Activated naive CD8-positive, alpha-beta T cell treated with anti-CD3 and anti-CD28 coated beads, Interleukin-2, amount 10 ng/mL, durations not matched to agents 7 days and 5 days (primary cell): ENCODE measurements at regions not wholly inside any gene's neighbourhood (a gene's known extent, or its start where the extent isn't known, plus 50 kb on each side); places are given as distances from the start of the nearest gene placed in this dataset.

Experiments
- ATAC-seq: fragments of 150-1000 bp; cut with Tn5 transposase; one replicate; pipeline ENCODE4 v1.10.0; 2021; ENCODE audit warnings: low read depth, moderate library complexity
- POLR2A ChIA-PET: fragments of 350-600 bp; sonication (Branson Sonifier 250); formaldehyde crosslinking; loops from one replicate; lab custom pipeline; 2021; ENCODE audit warnings: antibody characterized with exemption; lab: Charles Lee
- DNase-seq: peaks from one replicate; pipeline ENCODE4 v3.0.0; 2021
- H3K27ac Mint-ChIP-seq: one replicate; pipeline ENCODE4 v1.8.0; 2022; ENCODE audit warnings: mild to moderate bottlenecking, mixed read lengths
- H3K27me3 Mint-ChIP-seq: one replicate; pipeline ENCODE4 v1.8.0; 2022; ENCODE audit warnings: mild to moderate bottlenecking, moderate library complexity, mixed read lengths
- H3K36me3 Mint-ChIP-seq: one replicate; pipeline ENCODE4 v1.8.0; 2021; ENCODE audit warnings: mild to moderate bottlenecking, mixed read lengths
- H3K4me1 Mint-ChIP-seq: one replicate; pipeline ENCODE4 v1.8.0; 2021; ENCODE audit warnings: mixed read lengths
- H3K4me3 Mint-ChIP-seq: one replicate; pipeline ENCODE4 v1.8.0; 2022; ENCODE audit warnings: mild to moderate bottlenecking, moderate library complexity, mixed read lengths
- H3K9me3 Mint-ChIP-seq: one replicate; pipeline ENCODE4 v1.8.0; 2021; ENCODE audit warnings: mixed read lengths

DNA sequence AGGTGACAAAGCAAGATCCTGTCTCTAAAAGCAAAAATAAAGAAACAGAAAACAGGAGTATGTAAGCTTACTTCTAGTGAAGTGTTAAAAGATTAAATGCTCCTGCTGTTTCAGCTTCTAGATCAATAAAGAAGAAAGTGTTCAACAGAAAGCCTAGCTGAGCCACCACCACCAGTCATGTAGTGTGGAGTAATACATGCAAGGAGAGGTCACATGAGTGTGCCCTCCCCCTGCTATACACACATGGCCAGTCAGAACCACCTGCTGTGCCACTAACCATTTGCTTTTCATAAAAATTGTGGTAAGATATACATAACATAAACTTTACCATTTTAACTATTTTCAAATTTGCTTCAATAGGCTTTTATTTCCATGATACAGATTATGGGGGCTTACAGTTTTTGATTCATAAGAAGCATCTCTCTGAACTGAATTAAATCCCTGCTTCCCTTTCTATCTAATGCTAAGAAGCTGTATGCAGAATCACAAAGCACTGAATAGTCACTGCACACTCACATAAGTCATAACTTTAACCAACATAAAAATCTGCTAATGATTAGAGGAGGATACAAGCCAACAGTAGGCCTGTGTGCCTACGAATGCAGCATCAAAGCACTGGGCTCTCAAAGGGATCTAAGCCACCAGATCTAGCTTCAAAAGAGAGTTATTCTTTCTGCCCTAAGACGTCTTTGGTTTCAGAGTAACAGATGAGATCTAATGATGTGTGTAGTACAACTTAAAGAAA is 515.5 kb downstream of the C12orf50 start:
- Mint-ChIP-seq H3K27ac (no peak overlapping the region), H3K9me3 (peaks cover 2% of the 10 kb centered on the region), H3K4me1 (no peaks in the 10 kb centered on the region), H3K36me3 (no peaks in the 10 kb centered on the region), H3K4me3 (no peak overlapping the region), H3K27me3 (no peaks in the 10 kb centered on the region)
- ATAC-seq: no peak
- POLR2A ChIA-PET: no interaction called here
- DNase-seq: no peak

DNA sequence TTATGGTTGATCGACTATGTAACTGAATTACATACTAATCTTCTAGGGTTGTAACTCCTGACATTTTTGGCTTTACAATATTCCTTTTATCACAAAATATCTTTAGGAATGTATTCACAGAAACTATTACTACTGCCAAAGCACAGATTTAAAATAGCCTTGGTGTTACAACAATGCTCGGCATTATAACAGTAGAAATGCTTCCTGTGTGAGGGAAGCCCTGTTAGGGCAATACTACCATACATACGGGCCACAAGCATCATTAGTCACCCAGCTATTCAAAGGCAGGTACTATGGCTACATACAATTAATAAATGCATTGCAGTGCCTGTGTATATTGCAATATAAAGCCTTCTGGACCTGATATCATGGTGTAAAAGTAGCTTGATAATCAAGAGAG is 517.8 kb downstream of the C12orf50 start:
- ATAC-seq (no peak), DNase-seq (no peak)
- Mint-ChIP-seq H3K36me3 (no peaks in the 10 kb centered on the region), H3K4me3 (no peak overlapping the region), H3K4me1 (no peaks in the 10 kb centered on the region), H3K27me3 (no peaks in the 10 kb centered on the region), H3K9me3 (peaks cover 2% of the 10 kb centered on the region), H3K27ac (no peak overlapping the region)
- POLR2A ChIA-PET: no interaction called here

DNA sequence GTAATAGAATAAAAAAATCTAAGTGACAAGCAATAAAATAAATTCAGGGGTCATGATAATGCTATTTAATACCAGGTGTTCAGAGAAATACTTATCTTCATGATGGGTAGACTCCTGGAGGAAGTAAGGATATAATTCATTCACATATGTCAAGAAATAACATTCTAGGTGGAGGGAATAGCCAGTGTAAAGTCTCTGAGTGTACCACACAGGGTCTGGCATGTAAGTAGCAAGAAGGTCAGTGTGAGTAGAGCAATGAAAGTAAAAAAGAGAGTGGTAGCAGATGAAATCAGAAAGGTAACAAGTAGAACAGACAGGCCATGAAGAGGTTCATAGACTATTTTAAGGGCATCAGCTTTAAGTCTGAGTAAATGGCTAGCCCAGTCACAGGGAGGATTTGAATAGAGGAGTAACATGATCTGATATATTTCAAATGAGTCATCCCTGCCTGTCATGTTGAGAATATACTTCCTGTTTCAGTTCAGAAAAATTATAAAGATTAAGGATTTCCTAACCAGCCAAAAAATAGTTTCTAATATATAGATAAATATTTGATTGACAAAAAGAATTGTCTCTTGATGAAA is 519.9 kb downstream of the C12orf50 start:
- H3K27ac Mint-ChIP-seq: no peak overlapping the region
- POLR2A ChIA-PET: no interaction called here
- no peaks in the 10 kb centered on the region for H3K4me1 Mint-ChIP-seq

DNA sequence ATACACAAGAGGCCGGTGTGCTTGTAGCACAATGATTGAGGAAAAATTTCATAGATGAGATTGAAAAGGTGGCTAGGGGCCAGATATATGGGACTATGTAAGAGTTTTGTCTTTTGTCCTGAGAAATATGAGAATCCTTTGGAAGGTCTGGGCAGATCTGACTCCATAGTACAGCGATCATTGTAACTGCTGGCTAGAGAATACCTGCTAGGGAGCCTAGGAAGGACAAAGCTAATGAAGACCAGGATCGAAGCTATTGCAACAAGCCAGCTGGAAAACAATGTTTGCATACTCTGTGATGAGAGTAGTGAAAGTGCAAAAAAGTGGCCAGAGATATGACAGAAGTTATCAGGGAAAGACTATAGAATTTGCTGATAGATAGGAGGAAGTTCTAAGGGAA is 537.6 kb downstream of the C12orf50 start:
- H3K9me3 Mint-ChIP-seq: peaks cover 4% of the 10 kb centered on the region
- H3K36me3 Mint-ChIP-seq: no peaks in the 10 kb centered on the region
- DNase-seq (no peak), ATAC-seq (no peak)
- H3K4me3 Mint-ChIP-seq: no peak overlapping the region
- H3K27ac Mint-ChIP-seq: no peak overlapping the region
- no peaks in the 10 kb centered on the region for H3K4me1 Mint-ChIP-seq
- POLR2A ChIA-PET: no interaction called here
- H3K27me3 Mint-ChIP-seq: no peaks in the 10 kb centered on the region

More for the DNA sequence above, 519.9 kb downstream of the C12orf50 start:
- Mint-ChIP-seq H3K27me3 (no peaks in the 10 kb centered on the region), H3K4me3 (no peak overlapping the region), H3K36me3 (no peaks in the 10 kb centered on the region), H3K9me3 (peaks cover 2% of the 10 kb centered on the region)
- DNase-seq (no peak), ATAC-seq (no peak)

DNA sequence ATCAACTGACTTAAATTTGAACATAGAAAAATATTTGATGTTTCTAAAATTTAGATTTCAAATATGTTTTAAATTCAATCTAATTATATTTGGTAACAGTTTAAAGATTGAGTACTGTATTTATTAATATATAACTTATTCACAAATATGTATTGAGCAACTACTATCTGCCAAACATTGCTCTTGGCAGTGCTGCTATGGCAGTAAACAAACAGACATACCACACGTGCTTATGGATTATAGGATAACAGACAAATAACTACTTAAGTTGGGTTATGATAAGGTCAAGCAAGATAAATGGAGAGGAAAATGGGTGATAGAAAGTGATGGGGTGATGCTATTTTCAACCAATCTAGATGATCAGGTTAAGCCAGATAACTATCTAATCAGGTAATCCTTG is 538.1 kb downstream of the C12orf50 start:
- POLR2A ChIA-PET: no interaction called here
- Mint-ChIP-seq H3K36me3 (no peaks in the 10 kb centered on the region), H3K27ac (no peak overlapping the region), H3K9me3 (peaks cover 4% of the 10 kb centered on the region), H3K27me3 (no peaks in the 10 kb centered on the region), H3K4me3 (no peak overlapping the region), H3K4me1 (no peaks in the 10 kb centered on the region)
- DNase-seq: no peak
- no peak for ATAC-seq

DNA sequence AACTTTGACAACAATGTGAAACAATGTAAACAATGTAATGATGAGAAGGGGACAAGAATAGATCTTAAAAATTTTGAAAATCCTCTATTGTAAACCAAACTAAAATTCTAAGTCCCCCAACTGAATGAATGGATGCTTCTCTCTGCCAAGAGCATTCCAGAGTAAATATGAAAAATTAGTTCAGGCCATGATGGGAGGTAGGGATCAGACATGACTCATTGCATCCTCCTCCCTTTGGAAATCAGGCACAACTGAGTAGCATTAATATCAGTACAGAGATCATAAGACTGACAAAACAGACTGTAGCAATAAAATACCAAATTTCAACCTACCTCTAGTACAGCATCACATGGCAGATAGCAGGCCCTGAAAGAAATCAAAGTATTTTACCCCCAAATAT is 559.9 kb downstream of the C12orf50 start:
- ATAC-seq (no peak), DNase-seq (no peak)
- Mint-ChIP-seq H3K27ac (no peak overlapping the region), H3K27me3 (no peaks in the 10 kb centered on the region), H3K36me3 (no peaks in the 10 kb centered on the region), H3K4me3 (no peak overlapping the region), H3K9me3 (peaks cover 5% of the 10 kb centered on the region), H3K4me1 (no peaks in the 10 kb centered on the region)
- POLR2A ChIA-PET: no interaction called here

DNA sequence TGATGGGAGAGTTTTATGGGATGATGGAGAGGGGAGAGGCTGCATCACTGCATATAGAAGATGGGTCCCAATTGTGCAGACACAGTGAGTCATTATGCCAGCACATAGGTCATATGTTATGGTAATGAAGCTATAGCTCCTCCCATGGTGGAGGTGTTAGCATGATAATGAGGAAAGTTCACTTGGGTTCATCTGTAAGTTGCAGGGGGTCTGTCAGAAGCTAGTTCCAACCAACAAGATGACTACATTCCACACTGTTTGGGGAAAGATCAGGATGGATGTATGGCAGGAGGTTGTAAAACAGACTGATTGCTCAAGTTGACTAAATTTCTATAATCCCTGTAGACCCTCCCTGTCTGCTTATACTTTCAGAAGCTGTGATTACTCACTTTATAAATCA is 561.3 kb downstream of the C12orf50 start:
- Mint-ChIP-seq H3K4me1 (no peaks in the 10 kb centered on the region), H3K36me3 (no peaks in the 10 kb centered on the region), H3K27ac (no peak overlapping the region), H3K27me3 (no peaks in the 10 kb centered on the region), H3K4me3 (no peak overlapping the region), H3K9me3 (no peaks in the 10 kb centered on the region)
- POLR2A ChIA-PET: no interaction called here
- ATAC-seq: no peak
- no peak for DNase-seq

DNA sequence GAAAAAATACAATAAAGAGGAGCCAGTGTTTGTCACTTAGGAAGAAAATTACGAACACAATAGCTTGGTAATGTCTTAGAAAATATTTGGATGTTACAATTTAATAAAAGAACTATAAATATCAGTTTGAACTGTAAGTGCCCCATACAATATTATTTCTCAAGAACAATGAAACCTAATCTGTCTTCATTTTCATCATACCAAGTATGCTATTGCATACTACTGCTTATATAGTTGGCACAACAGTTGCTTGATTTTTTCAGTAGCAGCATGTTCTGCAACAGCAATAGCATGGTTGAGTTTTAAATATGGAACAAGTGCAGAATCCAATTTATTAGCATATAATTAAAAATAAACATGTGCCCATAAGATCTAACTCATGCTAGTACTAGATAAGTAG is 564.6 kb downstream of the C12orf50 start:
- H3K9me3 Mint-ChIP-seq: peaks cover 7% of the 10 kb centered on the region
- POLR2A ChIA-PET: no interaction called here
- H3K36me3 Mint-ChIP-seq: no peaks in the 10 kb centered on the region
- no peak overlapping the region for H3K27ac Mint-ChIP-seq
- DNase-seq (no peak), ATAC-seq (no peak)
- no peaks in the 10 kb centered on the region for H3K27me3 Mint-ChIP-seq
- H3K4me1 Mint-ChIP-seq: no peaks in the 10 kb centered on the region
- H3K4me3 Mint-ChIP-seq: no peak overlapping the region

DNA sequence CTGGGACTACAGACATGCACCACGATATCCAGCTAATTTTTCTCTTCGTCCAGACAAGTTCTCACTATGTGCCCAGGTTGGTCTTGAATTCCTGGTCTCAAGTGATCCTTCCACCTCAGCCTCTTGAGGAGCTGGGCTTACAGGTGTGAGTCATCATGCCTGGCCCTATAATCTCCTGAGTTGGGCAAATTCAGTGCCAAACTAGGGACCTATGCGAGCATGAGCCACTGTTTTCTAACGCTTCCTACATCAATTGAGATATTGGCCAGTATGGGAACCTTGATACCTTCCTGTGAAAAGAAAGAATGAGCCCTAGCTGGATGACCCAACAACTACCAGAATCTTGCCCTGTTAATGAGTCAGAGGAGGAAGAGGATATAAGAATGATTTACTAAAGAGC is 585.2 kb downstream of the C12orf50 start:
- POLR2A ChIA-PET: no interaction called here
- Mint-ChIP-seq H3K9me3 (peaks cover 1% of the 10 kb centered on the region), H3K27me3 (no peaks in the 10 kb centered on the region), H3K27ac (no peak overlapping the region), H3K4me1 (no peaks in the 10 kb centered on the region), H3K36me3 (no peaks in the 10 kb centered on the region), H3K4me3 (no peak overlapping the region)
- ATAC-seq: no peak
- no peak for DNase-seq

DNA sequence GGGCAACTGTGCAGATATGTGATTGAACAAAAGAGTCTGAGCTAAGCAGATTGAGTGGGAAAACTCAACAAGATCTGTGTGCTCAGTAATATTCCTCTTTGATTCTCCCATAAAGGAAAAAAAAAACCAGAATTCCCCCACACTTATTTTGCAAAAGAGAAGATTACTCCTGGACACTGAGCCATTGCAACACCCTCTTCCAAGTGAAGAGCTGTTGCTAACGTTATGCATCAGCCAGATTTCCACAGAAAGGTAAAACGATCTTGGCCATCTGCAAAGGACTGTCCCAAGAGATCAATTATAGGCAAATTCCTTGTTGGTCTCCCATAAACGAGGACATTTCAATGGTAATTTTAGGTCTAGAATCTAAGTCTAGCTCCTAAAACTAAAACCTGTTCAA is 587.7 kb downstream of the C12orf50 start:
- POLR2A ChIA-PET: no interaction called here
- H3K4me3 Mint-ChIP-seq: no peak overlapping the region
- peaks cover 1% of the 10 kb centered on the region for H3K9me3 Mint-ChIP-seq
- ATAC-seq (no peak), DNase-seq (no peak)
- no peaks in the 10 kb centered on the region for H3K36me3 Mint-ChIP-seq
- H3K27me3 Mint-ChIP-seq: no peaks in the 10 kb centered on the region
- no peak overlapping the region for H3K27ac Mint-ChIP-seq
- no peaks in the 10 kb centered on the region for H3K4me1 Mint-ChIP-seq

DNA sequence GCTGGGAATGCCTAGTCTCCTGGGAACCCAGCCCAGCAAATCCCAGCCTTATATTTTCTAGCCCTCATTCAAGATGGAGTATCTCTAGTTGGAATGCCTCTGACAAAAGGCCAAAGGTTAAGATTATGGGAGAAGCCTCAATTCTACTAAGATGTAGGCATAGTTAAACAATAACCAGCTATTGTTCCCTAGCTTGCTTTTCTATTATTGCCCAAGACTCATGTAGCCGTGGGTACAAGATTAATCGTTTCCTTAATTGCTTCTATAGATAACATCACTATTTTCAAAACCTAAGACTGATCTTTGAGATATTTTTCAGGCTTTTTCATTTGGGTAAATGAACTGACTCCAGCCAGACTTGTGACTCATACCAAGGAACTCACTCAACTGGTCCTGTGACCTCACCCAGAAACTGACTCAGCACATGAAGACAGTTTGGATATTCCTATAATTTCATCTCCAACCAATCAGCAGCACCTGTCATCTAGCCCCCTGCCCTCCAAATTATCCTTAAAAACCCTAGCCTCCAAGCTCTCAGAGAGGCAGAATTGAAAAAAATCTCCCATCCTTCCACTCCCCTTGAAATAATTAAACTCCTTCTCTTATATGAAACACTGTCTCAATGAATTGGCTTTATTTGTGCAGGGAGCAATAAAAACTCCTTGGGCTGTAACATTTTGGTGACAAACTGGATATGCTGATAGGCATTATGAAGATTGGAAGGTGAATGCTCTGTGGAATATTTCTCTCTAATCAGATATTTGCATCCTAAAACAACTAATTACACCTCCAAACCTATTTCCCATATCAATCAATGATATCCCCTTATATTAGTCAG is 589.0 kb downstream of the C12orf50 start:
- peaks cover 1% of the 10 kb centered on the region for H3K9me3 Mint-ChIP-seq
- H3K4me1 Mint-ChIP-seq: no peaks in the 10 kb centered on the region
- no peak overlapping the region for H3K4me3 Mint-ChIP-seq
- no peak for DNase-seq
- no peaks in the 10 kb centered on the region for H3K36me3 Mint-ChIP-seq
- POLR2A ChIA-PET: no interaction called here
- no peak for ATAC-seq
- H3K27me3 Mint-ChIP-seq: no peaks in the 10 kb centered on the region
- H3K27ac Mint-ChIP-seq: no peak overlapping the region

DNA sequence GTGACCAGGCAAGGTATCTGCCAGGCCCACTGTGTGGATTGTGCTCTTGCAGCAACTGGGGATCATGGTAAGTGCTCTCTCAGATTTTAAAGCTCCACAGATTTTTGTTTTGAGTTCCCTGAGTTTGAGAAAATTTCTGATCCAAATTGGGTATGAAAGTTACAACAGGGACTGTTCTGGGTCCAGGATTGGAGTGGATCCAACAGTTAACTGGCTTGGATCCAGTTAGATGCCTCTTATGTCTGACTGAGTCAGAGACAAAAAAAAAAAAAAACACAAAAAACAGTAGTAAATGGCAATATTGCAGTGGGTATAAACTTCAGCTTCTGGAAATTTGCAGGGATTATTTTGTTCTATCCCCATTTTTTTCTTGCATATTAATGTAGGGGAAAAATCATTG is 598.8 kb downstream of the C12orf50 start:
- ATAC-seq (no peak), DNase-seq (no peak)
- peaks cover 4% of the 10 kb centered on the region for H3K9me3 Mint-ChIP-seq
- no peaks in the 10 kb centered on the region for H3K27me3 Mint-ChIP-seq
- H3K4me1 Mint-ChIP-seq: no peaks in the 10 kb centered on the region
- no peak overlapping the region for H3K4me3 Mint-ChIP-seq
- POLR2A ChIA-PET: no interaction called here
- no peak overlapping the region for H3K27ac Mint-ChIP-seq
- no peaks in the 10 kb centered on the region for H3K36me3 Mint-ChIP-seq

DNA sequence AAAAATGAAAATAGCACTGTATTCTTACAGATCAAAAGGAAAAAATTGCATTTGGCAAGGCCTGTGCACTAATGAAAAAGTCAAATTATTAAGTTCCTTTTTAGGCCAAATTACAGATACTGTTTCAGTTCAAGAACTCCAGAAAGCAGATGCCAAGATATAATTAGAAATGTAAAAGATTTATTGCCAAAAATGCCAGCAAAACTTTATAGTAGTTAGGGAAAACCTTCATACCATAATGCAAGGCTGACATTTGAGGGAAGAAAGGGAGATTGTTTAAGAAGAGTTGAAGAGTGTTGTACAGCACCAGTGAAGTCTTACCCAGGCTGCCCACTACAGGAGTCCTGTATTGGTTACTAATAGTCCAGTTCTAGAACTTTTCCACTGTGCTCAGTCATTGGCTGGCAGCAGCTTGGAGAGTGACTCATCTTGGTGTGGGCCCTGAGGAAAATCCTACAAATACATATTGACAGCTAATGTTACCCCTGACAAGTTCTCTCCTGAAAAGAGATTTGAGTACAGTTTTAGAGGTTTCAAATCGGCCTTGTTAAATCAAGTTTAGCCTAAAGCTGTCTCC is 600.4 kb downstream of the C12orf50 start:
- H3K9me3 Mint-ChIP-seq: peaks cover 4% of the 10 kb centered on the region
- DNase-seq (no peak), ATAC-seq (no peak)
- POLR2A ChIA-PET: no interaction called here
- H3K4me1 Mint-ChIP-seq: no peaks in the 10 kb centered on the region
- no peaks in the 10 kb centered on the region for H3K27me3 Mint-ChIP-seq
- H3K36me3 Mint-ChIP-seq: no peaks in the 10 kb centered on the region
- H3K4me3 Mint-ChIP-seq: no peak overlapping the region
- H3K27ac Mint-ChIP-seq: no peak overlapping the region
